HEK293T (cell line): ENCODE measurements at regions not wholly inside any gene's neighbourhood (a gene's known extent, or its start where the extent isn't known, plus 50 kb on each side); places are given as distances from the start of the nearest gene placed in this dataset.

Experiments
- CTCF ChIA-PET: fragments of 350-600 bp; formaldehyde crosslinking; extraction: SDS; loops from one replicate; lab custom pipeline; 2021; ENCODE audit warnings: antibody characterized with exemption, inconsistent platforms; lab: Yijun Ruan, JAX
- POLR2A ChIA-PET: fragments of 350-600 bp; formaldehyde crosslinking; extraction: SDS; loops from one replicate; lab custom pipeline; 2020; ENCODE audit warnings: antibody characterized with exemption, inconsistent platforms; lab: Yijun Ruan, JAX
- DNase-seq: peaks from one replicate; pipeline ENCODE4 v3.0.0; 2012; ENCODE audit warnings: mixed read lengths; ENCODE audit errors: extremely low spot score
- ARNT ChIP-seq: fragments of 450-650 bp; IDR thresholded peaks from 2 replicates; pipeline ENCODE4 v1.6.1; 2017; ENCODE audit warnings: mild to moderate bottlenecking
- BHLHE40 ChIP-seq: fragments of 450-650 bp; IDR thresholded peaks from 2 replicates; pipeline ENCODE4 v1.6.1; 2016; ENCODE audit warnings: mild to moderate bottlenecking, moderate library complexity, borderline replicate concordance
- CTBP1 ChIP-seq: fragments of 450-650 bp; IDR thresholded peaks from 2 replicates; pipeline ENCODE4 v1.6.1; 2016; ENCODE audit warnings: borderline replicate concordance
- ELF4 ChIP-seq: fragments of 450-650 bp; IDR thresholded peaks from 2 replicates; pipeline ENCODE4 v1.6.1; 2017; ENCODE audit warnings: antibody characterized with exemption
- FOXA1 ChIP-seq: fragments of 450-650 bp; IDR thresholded peaks from 2 replicates; pipeline ENCODE4 v1.6.1; 2016; ENCODE audit warnings: mild to moderate bottlenecking
- FOXK2 ChIP-seq: fragments of 450-650 bp; IDR thresholded peaks from 2 replicates; pipeline ENCODE4 v1.6.1; 2016; ENCODE audit warnings: mild to moderate bottlenecking
- FOXM1 ChIP-seq: fragments of 450-650 bp; IDR thresholded peaks from 2 replicates; pipeline ENCODE4 v1.6.1; 2017; ENCODE audit warnings: mild to moderate bottlenecking, borderline replicate concordance
- HDGF ChIP-seq: fragments of 450-650 bp; IDR thresholded peaks from 2 replicates; pipeline ENCODE4 v1.6.1; 2017; ENCODE audit warnings: antibody characterized with exemption, borderline replicate concordance
- L3MBTL2 ChIP-seq: fragments of 450-650 bp; conservative IDR thresholded peaks from 2 replicates; pipeline ENCODE4 v1.6.1; 2016; ENCODE audit warnings: mild to moderate bottlenecking
- LEF1 ChIP-seq: fragments of 450-650 bp; IDR thresholded peaks from 2 replicates; pipeline ENCODE4 v1.6.1; 2017; ENCODE audit warnings: mild to moderate bottlenecking, borderline replicate concordance
- NFRKB ChIP-seq: fragments of 450-650 bp; IDR thresholded peaks from 2 replicates; pipeline ENCODE4 v1.6.1; 2016; ENCODE audit warnings: mild to moderate bottlenecking, moderate library complexity
- SP1 ChIP-seq: fragments of 450-650 bp; IDR thresholded peaks from 2 replicates; pipeline ENCODE4 v1.6.1; 2017
- SUZ12 ChIP-seq: fragments of 450-650 bp; IDR thresholded peaks from 2 replicates; pipeline ENCODE4 v1.6.1; 2016; ENCODE audit warnings: mild to moderate bottlenecking
- TARDBP ChIP-seq: fragments of 450-650 bp; IDR thresholded peaks from 2 replicates; pipeline ENCODE4 v1.6.1; 2016
- ZNF384 ChIP-seq: fragments of 450-650 bp; IDR thresholded peaks from 2 replicates; pipeline ENCODE4 v1.6.1; 2016
- TF ChIP-seq, protein P1 (sequence below): fragments of 450-650 bp; IDR thresholded peaks from 2 replicates; pipeline ENCODE4 v1.6.1; 2016

- ChIA-PET POLR2A (interaction anchor here (0.6 to 2.8 kb wide), 10 partner anchors 10 to 602 kb away, joined by 3 to 15 read pairs (median 4); no protein-coding TSS in a partner anchor), CTCF (no interaction called here)
- peak; percentile 55 for DNase-seq
- TF ChIP-seq LEF1 (no peak), ZNF384 (0 out of 2 replicates have a peak, but pooled peaks have one; percentile 22)
Measured at GRCh38 chrX:45769761-45770582, 569.3 kb upstream of the DIPK2B start.

DNA sequence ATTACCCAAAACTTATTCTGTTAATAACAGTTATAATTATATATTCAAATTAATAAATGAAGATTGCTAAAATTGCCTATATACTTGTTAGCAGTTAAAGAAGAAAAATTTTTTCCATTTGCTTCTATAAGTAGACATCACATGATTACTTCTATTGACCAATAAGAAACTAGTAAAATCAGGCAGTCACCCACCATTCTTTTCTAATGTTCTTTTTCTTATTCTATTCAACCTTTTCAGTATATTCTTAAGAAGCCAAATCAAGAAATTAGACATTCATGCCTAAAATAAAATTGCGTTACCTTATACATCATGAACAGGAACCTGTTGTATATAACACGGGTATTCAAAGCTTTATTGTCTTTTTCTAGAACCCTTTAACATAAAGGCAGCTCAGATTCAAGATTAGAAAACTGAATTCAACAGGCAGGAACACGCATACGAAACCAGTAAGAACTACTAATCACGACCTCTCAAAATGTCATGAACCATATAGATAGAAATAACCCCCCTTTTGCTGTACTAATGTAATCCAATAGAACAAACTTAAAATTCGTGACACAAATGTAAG is 568.1 kb upstream of the DIPK2B start:
- POLR2A ChIA-PET: interaction anchor here (0.7 to 2.8 kb wide), 2 partner anchors 26 to 38 kb away, joined by 6 to 15 read pairs; no protein-coding TSS in a partner anchor
- DNase-seq: no peak
- CTCF ChIA-PET: no interaction called here
- no peak for TF ChIP-seq L3MBTL2
- no peak for TF ChIP-seq CTBP1
- TF ChIP-seq SP1: no peak
- TF ChIP-seq ZNF384: no peak
- TF ChIP-seq NFRKB: no peak
- no peak for TF ChIP-seq FOXM1
- no peak for TF ChIP-seq FOXA1
- TF ChIP-seq LEF1: no peak
- TF ChIP-seq SUZ12: no peak
- TF ChIP-seq, protein P1, sequence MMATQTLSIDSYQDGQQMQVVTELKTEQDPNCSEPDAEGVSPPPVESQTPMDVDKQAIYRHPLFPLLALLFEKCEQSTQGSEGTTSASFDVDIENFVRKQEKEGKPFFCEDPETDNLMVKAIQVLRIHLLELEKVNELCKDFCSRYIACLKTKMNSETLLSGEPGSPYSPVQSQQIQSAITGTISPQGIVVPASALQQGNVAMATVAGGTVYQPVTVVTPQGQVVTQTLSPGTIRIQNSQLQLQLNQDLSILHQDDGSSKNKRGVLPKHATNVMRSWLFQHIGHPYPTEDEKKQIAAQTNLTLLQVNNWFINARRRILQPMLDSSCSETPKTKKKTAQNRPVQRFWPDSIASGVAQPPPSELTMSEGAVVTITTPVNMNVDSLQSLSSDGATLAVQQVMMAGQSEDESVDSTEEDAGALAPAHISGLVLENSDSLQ: no peak
- TF ChIP-seq BHLHE40: no peak
- no peak for TF ChIP-seq ARNT
- TF ChIP-seq TARDBP: no peak
- TF ChIP-seq ELF4: no peak
- TF ChIP-seq HDGF: no peak
- no peak for TF ChIP-seq FOXK2

DNA sequence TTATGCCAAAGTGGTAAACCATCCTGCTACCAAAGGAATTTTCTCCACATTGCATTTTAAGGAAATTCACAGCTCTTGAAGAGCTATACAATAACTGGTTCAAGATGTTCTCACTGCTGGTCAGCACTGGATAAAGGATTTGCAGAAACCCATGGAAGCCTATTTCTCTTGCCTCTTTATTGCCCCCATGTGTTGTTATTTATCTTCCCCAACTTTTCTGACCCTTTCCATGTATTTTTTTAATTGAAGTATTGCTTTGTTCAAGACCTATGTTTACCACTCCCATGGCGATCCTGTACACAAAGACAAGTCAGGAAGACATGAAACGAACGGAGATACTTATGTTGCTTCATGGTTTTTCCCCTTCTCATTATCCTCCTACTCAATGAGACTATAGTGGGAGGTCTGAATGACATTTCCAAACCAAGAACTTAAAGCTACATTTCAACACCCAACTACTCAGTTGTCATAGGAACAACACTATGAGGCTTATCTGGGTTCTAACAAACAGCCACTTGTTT is 566.4 kb upstream of the DIPK2B start:
- TF ChIP-seq ARNT (no peak), FOXK2 (no peak)
- POLR2A ChIA-PET: no interaction called here
- CTCF ChIA-PET: no interaction called here
- DNase-seq: no peak

DNA sequence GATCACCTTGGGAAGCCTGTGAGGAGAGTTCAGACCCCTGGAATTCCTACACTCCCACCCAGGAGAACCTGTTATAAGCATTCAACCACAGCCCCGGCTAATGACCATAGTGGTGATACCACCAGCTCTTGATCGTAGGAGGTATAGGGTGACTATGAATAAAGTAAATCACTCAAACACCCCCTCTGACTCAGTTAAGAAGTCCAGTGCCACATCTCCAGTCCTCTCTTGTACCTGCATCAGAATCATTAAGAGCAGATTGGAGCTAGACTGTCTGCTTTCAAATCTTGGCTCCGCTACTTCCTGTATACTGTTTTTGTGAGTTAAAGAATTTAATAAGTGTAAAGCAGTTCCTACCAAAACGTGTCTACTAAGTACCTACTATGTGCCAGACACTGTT is 565.1 kb upstream of the DIPK2B start:
- ChIA-PET CTCF (interaction anchor here (0.8 kb wide), 1 partner anchor 186 kb away, joined by 3 read pairs; no protein-coding TSS in a partner anchor), POLR2A (no interaction called here)
- no peak for TF ChIP-seq BHLHE40
- no peak for TF ChIP-seq ARNT
- no peak for TF ChIP-seq LEF1
- no peak for TF ChIP-seq FOXM1
- TF ChIP-seq L3MBTL2: no peak
- no peak for TF ChIP-seq SUZ12
- no peak for TF ChIP-seq SP1
- TF ChIP-seq HDGF: no peak
- TF ChIP-seq, protein P1: no peak
- TF ChIP-seq FOXK2: no peak
- no peak; the same call in 1 of the 2 replicates for TF ChIP-seq ELF4
- no peak for TF ChIP-seq NFRKB
- no peak for TF ChIP-seq CTBP1
- no peak for TF ChIP-seq TARDBP
- TF ChIP-seq ZNF384: no peak
- no peak for TF ChIP-seq FOXA1
- DNase-seq: no peak

GRCh38 chrX:45765281-45765680 is 564.6 kb upstream of the DIPK2B start:
- TF ChIP-seq SUZ12: no peak
- no peak for TF ChIP-seq ZNF384
- TF ChIP-seq FOXK2: no peak
- no peak for TF ChIP-seq NFRKB
- TF ChIP-seq, protein P1: peak; percentile 78; the same call in 1 of the 2 replicates
- ChIA-PET POLR2A (no interaction called here), CTCF (no interaction called here)
- DNase-seq: no peak
